ENCODE measurements at regions not wholly inside any gene's neighbourhood (a gene's known extent, or its start where the extent isn't known, plus 50 kb on each side); places are given as distances from the start of the nearest gene placed in this dataset.

DNA sequence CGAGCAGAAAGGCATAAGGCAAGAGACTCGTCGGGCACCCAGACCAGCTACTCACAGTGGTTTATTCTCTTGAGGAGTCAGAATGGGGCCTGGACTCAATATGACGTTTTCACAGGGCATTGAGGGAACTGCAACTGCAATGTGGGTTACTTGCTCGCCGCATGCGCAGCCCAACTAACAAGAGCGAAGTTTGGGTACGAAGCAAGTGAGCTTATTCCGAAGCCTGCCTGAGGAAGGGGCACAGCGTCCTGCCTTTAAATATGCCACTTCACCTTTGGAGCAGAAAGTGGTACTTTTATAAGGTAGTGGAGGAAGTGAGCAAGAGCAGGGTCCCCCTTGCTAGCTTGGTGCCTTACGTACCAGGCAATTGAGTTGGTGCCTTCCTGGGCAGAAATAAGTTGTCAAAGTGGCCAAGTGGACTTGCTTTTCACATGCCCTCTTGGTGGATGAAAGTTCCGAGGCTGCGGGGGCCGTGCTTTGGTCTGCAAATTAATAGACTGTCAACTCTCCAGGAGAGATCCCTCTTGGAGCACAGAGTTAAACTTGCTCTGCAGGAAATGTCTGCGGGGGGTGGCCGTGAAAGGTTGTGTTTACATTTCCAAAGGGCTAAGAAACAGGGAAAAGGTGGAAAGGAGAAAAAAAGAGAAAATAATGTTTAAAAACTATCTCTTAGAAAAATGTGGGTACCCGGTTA, 480.4 kb downstream of the TRIML1 start:
- TF ChIP-seq POLR2AphosphoS5 (IDR thresholded peaks at IDR 0.05): no peak
- TF ChIP-seq, protein P1, sequence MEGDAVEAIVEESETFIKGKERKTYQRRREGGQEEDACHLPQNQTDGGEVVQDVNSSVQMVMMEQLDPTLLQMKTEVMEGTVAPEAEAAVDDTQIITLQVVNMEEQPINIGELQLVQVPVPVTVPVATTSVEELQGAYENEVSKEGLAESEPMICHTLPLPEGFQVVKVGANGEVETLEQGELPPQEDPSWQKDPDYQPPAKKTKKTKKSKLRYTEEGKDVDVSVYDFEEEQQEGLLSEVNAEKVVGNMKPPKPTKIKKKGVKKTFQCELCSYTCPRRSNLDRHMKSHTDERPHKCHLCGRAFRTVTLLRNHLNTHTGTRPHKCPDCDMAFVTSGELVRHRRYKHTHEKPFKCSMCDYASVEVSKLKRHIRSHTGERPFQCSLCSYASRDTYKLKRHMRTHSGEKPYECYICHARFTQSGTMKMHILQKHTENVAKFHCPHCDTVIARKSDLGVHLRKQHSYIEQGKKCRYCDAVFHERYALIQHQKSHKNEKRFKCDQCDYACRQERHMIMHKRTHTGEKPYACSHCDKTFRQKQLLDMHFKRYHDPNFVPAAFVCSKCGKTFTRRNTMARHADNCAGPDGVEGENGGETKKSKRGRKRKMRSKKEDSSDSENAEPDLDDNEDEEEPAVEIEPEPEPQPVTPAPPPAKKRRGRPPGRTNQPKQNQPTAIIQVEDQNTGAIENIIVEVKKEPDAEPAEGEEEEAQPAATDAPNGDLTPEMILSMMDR (IDR thresholded peaks at IDR 0.05): no peak
